ENCODE measurements at regions not wholly inside any gene's neighbourhood (a gene's known extent, or its start where the extent isn't known, plus 50 kb on each side); places are given as distances from the start of the nearest gene placed in this dataset.

DNA sequence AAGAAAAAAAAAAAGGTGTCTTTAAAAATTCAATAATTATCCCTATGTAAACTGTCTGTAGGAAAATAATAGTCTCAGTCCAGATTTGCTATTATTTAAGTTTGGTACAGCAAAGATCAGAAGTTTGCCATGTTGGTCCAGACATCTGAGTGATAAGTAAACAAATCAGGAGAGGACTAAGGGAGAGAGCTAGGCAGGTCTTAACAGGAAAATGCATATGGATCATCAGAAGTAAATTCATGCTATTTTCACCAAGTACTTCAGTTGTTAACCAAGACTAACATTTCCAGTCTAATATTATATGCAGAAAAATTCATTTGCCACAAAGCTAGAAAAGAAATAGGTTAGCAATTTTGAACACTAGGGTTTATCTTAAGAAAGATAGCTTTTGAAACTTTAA lies 95.0 kb upstream of the STK17B start:
- TF ChIP-seq, protein P1, sequence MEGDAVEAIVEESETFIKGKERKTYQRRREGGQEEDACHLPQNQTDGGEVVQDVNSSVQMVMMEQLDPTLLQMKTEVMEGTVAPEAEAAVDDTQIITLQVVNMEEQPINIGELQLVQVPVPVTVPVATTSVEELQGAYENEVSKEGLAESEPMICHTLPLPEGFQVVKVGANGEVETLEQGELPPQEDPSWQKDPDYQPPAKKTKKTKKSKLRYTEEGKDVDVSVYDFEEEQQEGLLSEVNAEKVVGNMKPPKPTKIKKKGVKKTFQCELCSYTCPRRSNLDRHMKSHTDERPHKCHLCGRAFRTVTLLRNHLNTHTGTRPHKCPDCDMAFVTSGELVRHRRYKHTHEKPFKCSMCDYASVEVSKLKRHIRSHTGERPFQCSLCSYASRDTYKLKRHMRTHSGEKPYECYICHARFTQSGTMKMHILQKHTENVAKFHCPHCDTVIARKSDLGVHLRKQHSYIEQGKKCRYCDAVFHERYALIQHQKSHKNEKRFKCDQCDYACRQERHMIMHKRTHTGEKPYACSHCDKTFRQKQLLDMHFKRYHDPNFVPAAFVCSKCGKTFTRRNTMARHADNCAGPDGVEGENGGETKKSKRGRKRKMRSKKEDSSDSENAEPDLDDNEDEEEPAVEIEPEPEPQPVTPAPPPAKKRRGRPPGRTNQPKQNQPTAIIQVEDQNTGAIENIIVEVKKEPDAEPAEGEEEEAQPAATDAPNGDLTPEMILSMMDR (IDR thresholded peaks at IDR 0.05) = no peak
- TF ChIP-seq POLR2A (IDR thresholded peaks at IDR 0.05) = no peak

Data from lower leg skin (tissue), 3 donors.